GM12872 (cell line): ENCODE measurements at regions not wholly inside any gene's neighbourhood (a gene's known extent, or its start where the extent isn't known, plus 50 kb on each side); places are given as distances from the start of the nearest gene placed in this dataset.

Source experiments
- CTCF ChIP-seq: IDR thresholded peaks from 3 replicates; pipeline ENCODE4 v1.5.1; 2011; ENCODE audit warnings: low read depth, mild to moderate bottlenecking, low read length, moderate library complexity; ENCODE audit not compliant: insufficient read depth

- TF ChIP-seq CTCF, result no peak
These were observed 56.3 kb upstream of the FAM3C start for GRCh38 chr7:121452389-121452788.

- no peak for TF ChIP-seq CTCF
These were observed 55.4 kb upstream of the FAM3C start for GRCh38 chr7:121451367-121452094.

GRCh38 chr7:121450631-121451198 lies 54.6 kb upstream of the FAM3C start:
- no peak for TF ChIP-seq CTCF

- no peak for TF ChIP-seq CTCF
These were observed 53.7 kb upstream of the FAM3C start for GRCh38 chr7:121449735-121450240.

GRCh38 chr7:121449329-121449728 lies 53.2 kb upstream of the FAM3C start:
- TF ChIP-seq CTCF, result no peak

GRCh38 chr7:121448429-121448828 lies 52.3 kb upstream of the FAM3C start:
- TF ChIP-seq CTCF, result no peak

- no peak for TF ChIP-seq CTCF
These were observed 51.8 kb upstream of the FAM3C start for GRCh38 chr7:121447911-121448300.
